Lower lobe of right lung (tissue), 2 donors: ENCODE measurements at regions not wholly inside any gene's neighbourhood (a gene's known extent, or its start where the extent isn't known, plus 50 kb on each side); places are given as distances from the start of the nearest gene placed in this dataset.
A peak's percentile ranks its signal among the peaks of the same experiment; 100 is the strongest.

Experiments used
- ATAC-seq, 2 donors: fragments of 200-7000 bp; cut with Tn5 transposase; one replicate each; pipeline ENCODE4 v1.9.1; 2020 to 2022; ENCODE audit warnings: mild to moderate bottlenecking in 2 of 2, moderate library complexity in 2 of 2
- DNase-seq: peaks from one replicate; pipeline ENCODE4 v3.0.0-alpha.2; 2020
- H3K27ac ChIP-seq: fragments of 200-600 bp; one replicate; pipeline ENCODE4 v1.8.0; 2022
- H3K27me3 ChIP-seq: fragments of 200-600 bp; one replicate; pipeline ENCODE4 v1.8.0; 2022; ENCODE audit warnings: low read depth
- H3K36me3 ChIP-seq: fragments of 200-600 bp; one replicate; pipeline ENCODE4 v1.8.0; 2022; ENCODE audit warnings: mild to moderate bottlenecking
- H3K4me1 ChIP-seq: fragments of 200-600 bp; one replicate; pipeline ENCODE4 v1.8.0; 2022
- H3K4me3 ChIP-seq: fragments of 200-600 bp; one replicate; pipeline ENCODE4 v1.8.0; 2022; ENCODE audit warnings: mild to moderate bottlenecking
- H3K9me3 ChIP-seq: fragments of 200-600 bp; one replicate; pipeline ENCODE4 v1.8.0; 2022
- CTCF ChIP-seq: fragments of 200-600 bp; IDR thresholded peaks from one replicate; pipeline ENCODE4 v1.8.0; 2022; ENCODE audit warnings: antibody characterized with exemption, mild to moderate bottlenecking
- intact Hi-C: fragments of 100-400 bp; cut with DNase I; formaldehyde crosslinking; loops from one replicate; pipeline ENCODE4 v1.11.0; 2022
- donor health status: DM: no; HTN: yes; CAD: no; lungs with severe emphysema.

GRCh38 chr13:50125304-50125553 is 110.0 kb downstream of the KCNRG start:
- H3K27me3 ChIP-seq: peaks cover 25% of the 10 kb centered on the region
- no peaks in the 10 kb centered on the region for H3K36me3 ChIP-seq
- H3K4me3 ChIP-seq: peak overlapping the region; percentile 92
- H3K4me1 ChIP-seq: peaks cover 61% of the 10 kb centered on the region
- DNase-seq: no peak
- intact Hi-C loops: no loop called here
- ATAC-seq: peak; percentile 15 to 24
- TF ChIP-seq CTCF: no peak
- H3K9me3 ChIP-seq: no peaks in the 10 kb centered on the region
- H3K27ac ChIP-seq: peak overlapping the region; percentile 100

- H3K27me3 ChIP-seq: peaks cover 29% of the 10 kb centered on the region
- H3K27ac ChIP-seq: peak overlapping the region; percentile 100
- H3K36me3 ChIP-seq: no peaks in the 10 kb centered on the region
- H3K9me3 ChIP-seq: no peaks in the 10 kb centered on the region
- no peak for TF ChIP-seq CTCF
- ATAC-seq (peak; percentile 79 to 85), DNase-seq (peak; percentile 98)
- peak overlapping the region; percentile 92 for H3K4me3 ChIP-seq
- intact Hi-C loops: no loop called here
- peaks cover 62% of the 10 kb centered on the region for H3K4me1 ChIP-seq
These were observed 110.5 kb downstream of the KCNRG start for GRCh38 chr13:50125554-50126262.

- intact Hi-C loops: no loop called here
- peaks cover 34% of the 10 kb centered on the region for H3K27me3 ChIP-seq
- TF ChIP-seq CTCF: no peak
- H3K36me3 ChIP-seq: no peaks in the 10 kb centered on the region
- ATAC-seq: no peak
- peak overlapping the region; percentile 100 for H3K27ac ChIP-seq
- DNase-seq: no peak
- peaks cover 59% of the 10 kb centered on the region for H3K4me1 ChIP-seq
- H3K4me3 ChIP-seq: peak overlapping the region; percentile 92
- H3K9me3 ChIP-seq: no peaks in the 10 kb centered on the region
These were observed 111.2 kb downstream of the KCNRG start for GRCh38 chr13:50126263-50126992.

- DNase-seq (peak; percentile 83), ATAC-seq (no peak)
- Histone ChIP-seq H3K27ac (peak overlapping the region; percentile 100), H3K27me3 (peaks cover 39% of the 10 kb centered on the region), H3K9me3 (no peaks in the 10 kb centered on the region), H3K4me3 (peak overlapping the region; percentile 92), H3K4me1 (peaks cover 53% of the 10 kb centered on the region), H3K36me3 (no peaks in the 10 kb centered on the region)
- intact Hi-C loops: no loop called here
- no peak for TF ChIP-seq CTCF
These were observed 111.9 kb downstream of the KCNRG start for GRCh38 chr13:50126993-50127725.

DNA sequence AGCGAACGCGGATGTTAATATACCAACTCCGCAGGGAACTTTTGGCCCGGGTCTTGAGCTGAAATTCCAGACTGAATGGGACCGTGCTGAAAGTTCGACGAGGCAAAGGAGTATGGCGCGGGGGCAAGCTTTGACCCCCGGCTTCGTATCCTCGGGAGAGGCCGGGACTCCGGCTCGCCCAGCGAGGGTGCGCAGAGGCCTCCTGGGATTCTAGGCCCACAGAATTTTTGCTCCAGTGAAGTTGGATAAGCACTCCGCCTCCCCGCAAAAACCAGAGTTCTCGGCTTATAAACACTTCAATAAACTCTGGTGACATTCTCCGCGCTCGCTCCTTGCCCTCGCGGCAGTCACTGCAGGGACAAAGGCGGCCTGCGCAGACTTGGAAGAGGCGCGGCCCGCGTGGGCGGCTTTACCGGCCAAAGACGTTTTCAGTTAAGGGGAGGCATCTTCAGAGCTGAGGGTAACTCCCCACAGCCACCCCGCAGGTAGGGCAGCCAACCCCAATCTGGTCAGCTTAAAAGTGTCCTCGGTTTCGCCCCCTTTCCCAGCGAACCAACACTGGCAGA is 112.6 kb downstream of the KCNRG start:
- H3K9me3 ChIP-seq: no peaks in the 10 kb centered on the region
- peak overlapping the region; percentile 100 for H3K27ac ChIP-seq
- no peak for DNase-seq
- peaks cover 53% of the 10 kb centered on the region for H3K4me1 ChIP-seq
- peaks cover 46% of the 10 kb centered on the region for H3K27me3 ChIP-seq
- intact Hi-C loops: no loop called here
- no peak for ATAC-seq
- TF ChIP-seq CTCF: no peak
- H3K4me3 ChIP-seq: peak overlapping the region; percentile 92
- no peaks in the 10 kb centered on the region for H3K36me3 ChIP-seq
